ENCODE measurements at regions not wholly inside any gene's neighbourhood (a gene's known extent, or its start where the extent isn't known, plus 50 kb on each side); places are given as distances from the start of the nearest gene placed in this dataset.
"Not testable (repeated sequence)": the region's sequence is repeated elsewhere in the genome, so short reads cannot be mapped to it uniquely, and the experiment has no call there.

DNA sequence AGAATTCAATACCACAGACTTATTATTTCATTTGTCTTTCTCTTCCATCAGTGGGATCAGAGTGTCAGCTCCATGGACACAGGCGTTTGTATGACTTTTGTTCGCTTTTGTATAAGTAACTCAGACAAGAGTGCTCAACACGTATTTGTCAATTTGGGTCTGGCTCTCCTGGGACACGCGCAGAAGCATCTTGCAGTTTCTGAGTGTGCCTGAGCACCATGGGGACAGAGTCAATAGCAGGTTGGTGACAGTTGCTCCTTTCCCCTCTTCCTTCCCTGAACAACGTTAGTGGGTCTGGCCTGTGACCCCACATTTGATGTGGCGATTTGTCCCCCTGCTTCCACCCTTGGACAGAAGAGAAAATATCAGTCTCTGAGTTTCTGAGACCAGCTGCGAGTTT lies 120.4 kb upstream of the SDK1 start:
- Histone ChIP-seq H3K18ac (ENCODE audit: low read length) (no peak overlapping the region), H3K79me2 (ENCODE audit: control insufficient read depth, insufficient read depth, low read length) (no peaks in the 10 kb centered on the region), H3K56ac (ENCODE audit: low read length) (no peak overlapping the region), H2AK5ac (ENCODE audit: low read length) (no peak overlapping the region), H2BK120ac (ENCODE audit: low read depth, low read length) (no peak overlapping the region), H3K4ac (ENCODE audit: low read depth, low read length) (no peak overlapping the region), H3K27ac (ENCODE audit: low read depth, low read length) (no peak overlapping the region), H4K8ac (ENCODE audit: low read depth, low read length) (no peak overlapping the region), H2BK5ac (ENCODE audit: low read length) (no peak overlapping the region), H3K4me1 (ENCODE audit: control insufficient read depth, low read depth, low read length) (no peaks in the 10 kb centered on the region), H3K23ac (ENCODE audit: low read length) (no peak overlapping the region), H3K4me3 (ENCODE audit: low read length) (no peak overlapping the region), H4K5ac (ENCODE audit: low read length) (no peak overlapping the region), H3K36me3 (ENCODE audit: control insufficient read depth, insufficient read depth, low read length) (no peaks in the 10 kb centered on the region), H3K9ac (ENCODE audit: low read length) (no peak overlapping the region), H3K27me3 (ENCODE audit: insufficient read depth, low read length, poor library complexity) (no peaks in the 10 kb centered on the region), H3K4me2 (ENCODE audit: low read length) (no peak overlapping the region), H3K79me1 (ENCODE audit: low read length) (no peaks in the 10 kb centered on the region), H2BK15ac (replicated peaks; ENCODE audit: low read depth) (no peak overlapping the region)
- no CpG with 5 or more reads among the region's 8 CpGs for WGBS (ENCODE audit: extremely low coverage, insufficient coverage, low lambda C conversion rate)
- DNase-seq: no peak

DNA sequence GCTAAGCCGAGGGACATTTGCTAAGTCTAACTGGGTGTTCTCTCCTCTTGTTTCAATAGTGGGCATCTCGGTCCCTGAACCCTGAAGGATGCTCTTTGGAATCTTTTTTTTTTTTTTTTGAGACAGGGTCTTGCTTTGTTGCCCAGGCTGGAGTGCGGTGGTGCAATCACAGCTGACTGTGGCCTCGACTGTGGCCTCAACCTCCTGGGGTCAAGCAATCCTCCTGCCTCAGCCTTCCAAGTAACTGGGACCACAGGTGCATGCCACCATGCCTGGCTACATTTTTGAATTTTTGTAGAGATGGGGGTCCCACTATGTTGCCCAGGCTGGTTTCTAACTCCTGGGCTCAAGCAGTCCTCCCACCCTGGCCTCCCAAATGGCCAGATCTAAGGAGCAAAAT lies 119.0 kb upstream of the SDK1 start:
- H3K9ac ChIP-seq (ENCODE audit: low read length); H3K79me2 ChIP-seq (ENCODE audit: control insufficient read depth, insufficient read depth, low read length); H4K8ac ChIP-seq (ENCODE audit: low read depth, low read length); H2AK5ac ChIP-seq (ENCODE audit: low read length); H3K4me1 ChIP-seq (ENCODE audit: control insufficient read depth, low read depth, low read length); H3K27me3 ChIP-seq (ENCODE audit: insufficient read depth, low read length, poor library complexity); H3K4me3 ChIP-seq (ENCODE audit: low read length); H3K79me1 ChIP-seq (ENCODE audit: low read length); H3K4ac ChIP-seq (ENCODE audit: low read depth, low read length); H3K56ac ChIP-seq (ENCODE audit: low read length); H3K4me2 ChIP-seq (ENCODE audit: low read length); H2BK120ac ChIP-seq (ENCODE audit: low read depth, low read length); DNase-seq; H3K18ac ChIP-seq (ENCODE audit: low read length); H3K23ac ChIP-seq (ENCODE audit: low read length); H4K5ac ChIP-seq (ENCODE audit: low read length); H3K27ac ChIP-seq (ENCODE audit: low read depth, low read length); H3K36me3 ChIP-seq (ENCODE audit: control insufficient read depth, insufficient read depth, low read length); H2BK15ac ChIP-seq (replicated peaks; ENCODE audit: low read depth); H2BK5ac ChIP-seq (ENCODE audit: low read length): not testable (repeated sequence)
- WGBS (ENCODE audit: extremely low coverage, insufficient coverage, low lambda C conversion rate): no CpG with 5 or more reads among the region's 4 CpGs

DNA sequence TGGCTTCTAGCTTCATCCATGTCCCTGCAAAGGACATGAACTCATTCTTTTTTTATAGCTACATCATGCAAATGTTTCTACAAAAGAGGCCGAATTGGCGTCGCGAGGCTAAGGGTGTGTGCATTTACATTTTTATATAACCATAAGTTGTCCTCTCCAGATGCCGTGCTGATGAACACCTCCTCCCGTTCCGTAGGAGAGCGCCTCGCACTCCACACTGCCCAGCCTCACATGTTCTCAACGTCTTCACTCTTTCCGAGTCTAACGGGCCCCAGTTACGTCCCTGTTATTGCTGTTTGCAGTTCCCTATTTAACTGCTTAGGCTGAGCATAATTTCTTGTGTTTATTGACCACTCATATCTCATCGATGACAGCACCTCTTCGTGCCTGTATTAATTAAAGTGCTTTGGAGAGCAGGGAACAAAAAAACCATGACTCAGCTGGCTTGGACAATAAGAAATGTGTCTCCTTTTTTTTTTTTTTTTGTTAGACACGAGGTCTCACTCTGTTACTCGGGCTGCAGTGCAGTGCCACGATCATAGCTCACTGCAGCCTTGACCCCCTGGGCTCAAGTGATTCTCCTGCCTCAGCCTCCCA lies 113.5 kb upstream of the SDK1 start:
- H3K4me2 ChIP-seq (ENCODE audit: low read length): no peak overlapping the region
- no peak overlapping the region for H3K27ac ChIP-seq (ENCODE audit: low read depth, low read length)
- H3K9ac ChIP-seq (ENCODE audit: low read length): no peak overlapping the region
- H3K56ac ChIP-seq (ENCODE audit: low read length): no peak overlapping the region
- H2AK5ac ChIP-seq (ENCODE audit: low read length): no peak overlapping the region
- H2BK5ac ChIP-seq (ENCODE audit: low read length): no peak overlapping the region
- no peak overlapping the region for H4K5ac ChIP-seq (ENCODE audit: low read length)
- no peaks in the 10 kb centered on the region for H3K4me1 ChIP-seq (ENCODE audit: control insufficient read depth, low read depth, low read length)
- no CpG with 5 or more reads among the region's 18 CpGs for WGBS (ENCODE audit: extremely low coverage, insufficient coverage, low lambda C conversion rate)
- H3K27me3 ChIP-seq (ENCODE audit: insufficient read depth, low read length, poor library complexity): no peaks in the 10 kb centered on the region
- no peak overlapping the region for H4K8ac ChIP-seq (ENCODE audit: low read depth, low read length)
- no peaks in the 10 kb centered on the region for H3K79me2 ChIP-seq (ENCODE audit: control insufficient read depth, insufficient read depth, low read length)
- H3K23ac ChIP-seq (ENCODE audit: low read length): no peak overlapping the region
- H3K4ac ChIP-seq (ENCODE audit: low read depth, low read length): no peak overlapping the region
- H3K36me3 ChIP-seq (ENCODE audit: control insufficient read depth, insufficient read depth, low read length): no peaks in the 10 kb centered on the region
- no peak overlapping the region for H3K18ac ChIP-seq (ENCODE audit: low read length)
- H3K4me3 ChIP-seq (ENCODE audit: low read length): no peak overlapping the region
- no peak for DNase-seq
- H2BK15ac ChIP-seq (replicated peaks; ENCODE audit: low read depth): no peak overlapping the region
- no peaks in the 10 kb centered on the region for H3K79me1 ChIP-seq (ENCODE audit: low read length)
- no peak overlapping the region for H2BK120ac ChIP-seq (ENCODE audit: low read depth, low read length)

- no peak overlapping the region for H2BK120ac ChIP-seq (ENCODE audit: low read depth, low read length)
- no peak overlapping the region for H3K27ac ChIP-seq (ENCODE audit: low read depth, low read length)
- DNase-seq: no peak
- H4K5ac ChIP-seq (ENCODE audit: low read length): no peak overlapping the region
- H4K8ac ChIP-seq (ENCODE audit: low read depth, low read length): no peak overlapping the region
- H3K79me2 ChIP-seq (ENCODE audit: control insufficient read depth, insufficient read depth, low read length): no peaks in the 10 kb centered on the region
- H2BK15ac ChIP-seq (replicated peaks; ENCODE audit: low read depth): no peak overlapping the region
- H3K79me1 ChIP-seq (ENCODE audit: low read length): no peaks in the 10 kb centered on the region
- no peaks in the 10 kb centered on the region for H3K4me1 ChIP-seq (ENCODE audit: control insufficient read depth, low read depth, low read length)
- H2AK5ac ChIP-seq (ENCODE audit: low read length): no peak overlapping the region
- no peaks in the 10 kb centered on the region for H3K27me3 ChIP-seq (ENCODE audit: insufficient read depth, low read length, poor library complexity)
- H3K18ac ChIP-seq (ENCODE audit: low read length): no peak overlapping the region
- H3K56ac ChIP-seq (ENCODE audit: low read length): no peak overlapping the region
- no CpG with 5 or more reads among the region's 9 CpGs for WGBS (ENCODE audit: extremely low coverage, insufficient coverage, low lambda C conversion rate)
- H3K4me3 ChIP-seq (ENCODE audit: low read length): no peak overlapping the region
- no peak overlapping the region for H3K4ac ChIP-seq (ENCODE audit: low read depth, low read length)
- no peak overlapping the region for H3K23ac ChIP-seq (ENCODE audit: low read length)
- H2BK5ac ChIP-seq (ENCODE audit: low read length): no peak overlapping the region
- H3K36me3 ChIP-seq (ENCODE audit: control insufficient read depth, insufficient read depth, low read length): no peaks in the 10 kb centered on the region
- H3K4me2 ChIP-seq (ENCODE audit: low read length): no peak overlapping the region
- no peak overlapping the region for H3K9ac ChIP-seq (ENCODE audit: low read length)
Observed at GRCh38 chr7:3188946-3189345, 112.1 kb upstream of the SDK1 start.

DNA sequence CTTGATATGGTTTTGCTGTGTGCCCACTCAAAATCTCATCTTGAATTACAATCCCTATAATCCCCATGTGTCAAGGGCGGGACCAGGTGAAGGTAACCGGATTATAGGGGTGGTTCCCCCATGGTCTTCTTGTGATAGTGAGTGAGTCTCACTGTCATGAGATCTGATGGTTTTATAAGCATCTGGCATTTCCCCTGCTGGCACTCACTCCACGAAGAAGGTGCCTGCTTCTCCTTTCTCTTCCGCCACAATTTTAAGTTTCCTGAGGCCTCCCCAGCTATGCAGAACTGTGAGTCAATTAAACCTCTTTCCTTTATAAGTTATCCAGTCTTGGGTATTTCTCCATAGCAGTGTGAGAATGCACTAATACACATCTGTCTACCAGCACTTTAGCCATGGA lies 109.5 kb upstream of the SDK1 start:
- Histone ChIP-seq H3K79me1 (ENCODE audit: low read length) (no peaks in the 10 kb centered on the region), H3K56ac (ENCODE audit: low read length) (no peak overlapping the region), H3K23ac (ENCODE audit: low read length) (no peak overlapping the region), H3K36me3 (ENCODE audit: control insufficient read depth, insufficient read depth, low read length) (no peaks in the 10 kb centered on the region), H3K27me3 (ENCODE audit: insufficient read depth, low read length, poor library complexity) (no peaks in the 10 kb centered on the region), H2AK5ac (ENCODE audit: low read length) (no peak overlapping the region), H2BK120ac (ENCODE audit: low read depth, low read length) (no peak overlapping the region), H3K27ac (ENCODE audit: low read depth, low read length) (no peak overlapping the region), H2BK5ac (ENCODE audit: low read length) (no peak overlapping the region), H3K4me2 (ENCODE audit: low read length) (no peak overlapping the region), H3K4me3 (ENCODE audit: low read length) (no peak overlapping the region), H3K79me2 (ENCODE audit: control insufficient read depth, insufficient read depth, low read length) (no peaks in the 10 kb centered on the region), H3K9ac (ENCODE audit: low read length) (no peak overlapping the region), H4K8ac (ENCODE audit: low read depth, low read length) (no peak overlapping the region), H3K4me1 (ENCODE audit: control insufficient read depth, low read depth, low read length) (no peaks in the 10 kb centered on the region), H4K5ac (ENCODE audit: low read length) (no peak overlapping the region), H3K4ac (ENCODE audit: low read depth, low read length) (no peak overlapping the region), H3K18ac (ENCODE audit: low read length) (no peak overlapping the region), H2BK15ac (replicated peaks; ENCODE audit: low read depth) (no peak overlapping the region)
- no CpG with 5 or more reads among the region's 4 CpGs for WGBS (ENCODE audit: extremely low coverage, insufficient coverage, low lambda C conversion rate)
- DNase-seq: no peak

DNA sequence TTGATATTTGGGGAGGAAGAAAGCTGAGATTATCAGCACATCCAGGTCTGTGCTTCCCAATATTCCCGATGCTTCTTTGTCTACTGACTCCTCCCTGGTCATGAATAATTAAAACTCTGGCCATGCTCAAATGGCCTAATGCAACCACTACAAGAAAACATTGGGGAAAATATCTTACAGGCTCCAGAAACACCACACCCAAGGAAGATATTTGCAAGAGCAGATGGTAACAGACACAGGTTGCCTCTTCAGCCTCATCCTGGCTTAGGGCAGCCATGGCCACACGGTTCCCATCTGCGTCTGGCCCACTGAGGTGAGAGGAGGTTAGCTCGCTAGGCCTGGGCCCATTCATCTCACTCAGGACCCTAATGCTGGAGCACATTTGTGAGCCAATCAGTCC lies 108.4 kb upstream of the SDK1 start:
- Histone ChIP-seq H3K9ac (ENCODE audit: low read length) (no peak overlapping the region), H3K23ac (ENCODE audit: low read length) (no peak overlapping the region), H3K27ac (ENCODE audit: low read depth, low read length) (no peak overlapping the region), H3K56ac (ENCODE audit: low read length) (no peak overlapping the region), H3K79me1 (ENCODE audit: low read length) (no peaks in the 10 kb centered on the region), H3K18ac (ENCODE audit: low read length) (no peak overlapping the region), H2BK120ac (ENCODE audit: low read depth, low read length) (no peak overlapping the region), H3K4me2 (ENCODE audit: low read length) (no peak overlapping the region), H3K4me3 (ENCODE audit: low read length) (no peak overlapping the region), H2BK15ac (replicated peaks; ENCODE audit: low read depth) (no peak overlapping the region), H2AK5ac (ENCODE audit: low read length) (no peak overlapping the region), H3K4me1 (ENCODE audit: control insufficient read depth, low read depth, low read length) (no peaks in the 10 kb centered on the region), H3K4ac (ENCODE audit: low read depth, low read length) (no peak overlapping the region), H3K79me2 (ENCODE audit: control insufficient read depth, insufficient read depth, low read length) (no peaks in the 10 kb centered on the region), H4K5ac (ENCODE audit: low read length) (no peak overlapping the region), H3K27me3 (ENCODE audit: insufficient read depth, low read length, poor library complexity) (no peaks in the 10 kb centered on the region), H4K8ac (ENCODE audit: low read depth, low read length) (no peak overlapping the region), H3K36me3 (ENCODE audit: control insufficient read depth, insufficient read depth, low read length) (no peaks in the 10 kb centered on the region), H2BK5ac (ENCODE audit: low read length) (no peak overlapping the region)
- DNase-seq: no peak
- WGBS (ENCODE audit: extremely low coverage, insufficient coverage, low lambda C conversion rate): no CpG with 5 or more reads among the region's 4 CpGs
